Left lung (tissue), 4 donors: ENCODE measurements at regions not wholly inside any gene's neighbourhood (a gene's known extent, or its start where the extent isn't known, plus 50 kb on each side); places are given as distances from the start of the nearest gene placed in this dataset.

Experiments
- ATAC-seq: fragments of 200-7000 bp; cut with Tn5 transposase; one replicate; pipeline ENCODE4 v1.9.1; 2020; ENCODE audit warnings: moderate library complexity
- DNase-seq, 4 donors: peaks; one replicate each; pipeline ENCODE4 v3.0.0-alpha.2; 2013 to 2020
- H3K27ac ChIP-seq, 2 donors: fragments of 200-600 bp; sonication (generic) in 1 of 2; one replicate each; pipeline versions ENCODE4 v1.5.0 to v1.8.0; 2020 to 2021
- H3K27me3 ChIP-seq, 2 donors: fragments of 200-600 bp; sonication (generic) in 1 of 2; one replicate each; pipeline versions ENCODE4 v1.5.0 to v1.8.0; 2020 to 2021
- H3K36me3 ChIP-seq, 2 donors: fragments of 200-600 bp; sonication (generic) in 1 of 2; one replicate each; pipeline versions ENCODE4 v1.5.0 to v1.8.0; 2020 to 2021
- H3K4me1 ChIP-seq, 2 donors: fragments of 200-600 bp; one replicate each; pipeline ENCODE4 v1.8.0; 2021
- H3K4me3 ChIP-seq, 2 donors: fragments of 200-600 bp; sonication (generic) in 1 of 2; one replicate each; pipeline versions ENCODE4 v1.5.0 to v1.8.0; 2020 to 2021; ENCODE audit warnings: mild to moderate bottlenecking in 1 of 2
- H3K9me3 ChIP-seq, 2 donors: fragments of 200-600 bp; sonication (generic) in 1 of 2; one replicate each; pipeline versions ENCODE4 v1.5.0 to v1.8.0; 2020 to 2021
- intact Hi-C, 2 donors: fragments of 100-400 bp; cut with DNase I; formaldehyde crosslinking; loops; one replicate each; pipeline versions ENCODE4 v1.11.2 to v1.14.2; 2022
- TF ChIP-seq, protein P1 (sequence below), 2 donors: fragments of 200-600 bp; sonication (generic) in 1 of 2; IDR thresholded peaks; one replicate each; pipeline versions ENCODE4 v1.5.0 to v1.8.0; 2021; ENCODE audit warnings: antibody characterized with exemption in 2 of 2
- donor health status: DM: no; HTN: yes; CAD: no.
- donor health status: DM: no; HTN: no; CAD: no.

DNA sequence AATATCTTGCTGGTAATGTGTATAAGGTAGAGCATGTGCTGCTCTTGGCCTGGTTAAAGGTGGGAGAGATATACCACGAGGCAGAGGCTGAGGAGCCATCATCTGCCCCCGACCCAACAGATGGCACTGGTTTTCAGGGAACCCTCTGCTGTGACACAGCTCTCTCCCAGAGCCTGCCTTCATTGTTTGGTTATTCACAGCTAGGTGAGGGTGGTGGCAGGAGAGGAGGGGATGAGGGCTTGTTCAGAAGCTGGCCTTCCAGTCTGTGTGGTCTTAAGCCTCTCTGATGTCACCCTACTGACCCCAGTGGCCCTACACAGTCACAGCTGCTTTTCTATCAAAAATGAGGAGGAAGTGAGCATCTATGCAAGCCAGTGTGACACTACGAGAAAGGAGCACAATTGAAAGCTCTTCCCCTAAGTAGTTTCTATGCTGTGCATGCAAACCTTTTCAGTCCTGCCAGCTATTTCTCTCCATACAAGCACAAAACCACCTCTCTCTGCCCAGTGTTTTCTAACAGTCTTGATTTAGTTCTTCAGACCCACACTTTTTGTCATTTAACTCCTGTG is 258.4 kb upstream of the AGTR1 start:
- DNase-seq (no peak), ATAC-seq (no peak)
- Histone ChIP-seq H3K27ac (no peak overlapping the region), H3K36me3 (no peaks in the 10 kb centered on the region), H3K27me3 (no peaks in the 10 kb centered on the region), H3K9me3 (no peaks in the 10 kb centered on the region), H3K4me3 (no peak overlapping the region), H3K4me1 (no peaks in the 10 kb centered on the region)
- TF ChIP-seq, protein P1, sequence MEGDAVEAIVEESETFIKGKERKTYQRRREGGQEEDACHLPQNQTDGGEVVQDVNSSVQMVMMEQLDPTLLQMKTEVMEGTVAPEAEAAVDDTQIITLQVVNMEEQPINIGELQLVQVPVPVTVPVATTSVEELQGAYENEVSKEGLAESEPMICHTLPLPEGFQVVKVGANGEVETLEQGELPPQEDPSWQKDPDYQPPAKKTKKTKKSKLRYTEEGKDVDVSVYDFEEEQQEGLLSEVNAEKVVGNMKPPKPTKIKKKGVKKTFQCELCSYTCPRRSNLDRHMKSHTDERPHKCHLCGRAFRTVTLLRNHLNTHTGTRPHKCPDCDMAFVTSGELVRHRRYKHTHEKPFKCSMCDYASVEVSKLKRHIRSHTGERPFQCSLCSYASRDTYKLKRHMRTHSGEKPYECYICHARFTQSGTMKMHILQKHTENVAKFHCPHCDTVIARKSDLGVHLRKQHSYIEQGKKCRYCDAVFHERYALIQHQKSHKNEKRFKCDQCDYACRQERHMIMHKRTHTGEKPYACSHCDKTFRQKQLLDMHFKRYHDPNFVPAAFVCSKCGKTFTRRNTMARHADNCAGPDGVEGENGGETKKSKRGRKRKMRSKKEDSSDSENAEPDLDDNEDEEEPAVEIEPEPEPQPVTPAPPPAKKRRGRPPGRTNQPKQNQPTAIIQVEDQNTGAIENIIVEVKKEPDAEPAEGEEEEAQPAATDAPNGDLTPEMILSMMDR (IDR thresholded peaks at IDR 0.05) = no peak
- intact Hi-C loops = no loop called here

DNA sequence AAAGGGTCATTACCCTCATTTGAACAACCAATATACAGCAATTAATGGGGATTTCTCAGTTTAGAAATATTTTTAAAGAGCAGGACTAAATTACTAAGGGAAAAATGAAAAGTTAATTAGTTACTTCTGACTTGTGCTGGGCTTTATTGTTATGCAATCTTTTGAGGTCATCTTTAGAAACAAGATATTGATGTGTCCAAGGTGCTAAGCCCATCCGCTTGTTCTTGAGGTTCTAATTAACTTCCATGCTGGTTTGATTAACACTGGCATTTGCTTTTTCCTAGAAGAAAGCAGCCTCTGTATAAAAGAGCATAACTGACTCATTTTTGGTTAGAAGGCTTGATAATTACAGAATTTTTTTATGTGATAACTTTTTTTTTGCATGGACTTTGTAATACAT is 256.5 kb upstream of the AGTR1 start:
- H3K27me3 ChIP-seq = no peaks in the 10 kb centered on the region
- intact Hi-C loops = no loop called here
- H3K27ac ChIP-seq = no peak overlapping the region
- no peak for DNase-seq
- no peaks in the 10 kb centered on the region for H3K4me1 ChIP-seq
- no peak overlapping the region for H3K4me3 ChIP-seq
- H3K9me3 ChIP-seq = no peaks in the 10 kb centered on the region
- H3K36me3 ChIP-seq = no peaks in the 10 kb centered on the region
- TF ChIP-seq, protein P1 (IDR thresholded peaks at IDR 0.05) = no peak
- ATAC-seq = no peak

DNA sequence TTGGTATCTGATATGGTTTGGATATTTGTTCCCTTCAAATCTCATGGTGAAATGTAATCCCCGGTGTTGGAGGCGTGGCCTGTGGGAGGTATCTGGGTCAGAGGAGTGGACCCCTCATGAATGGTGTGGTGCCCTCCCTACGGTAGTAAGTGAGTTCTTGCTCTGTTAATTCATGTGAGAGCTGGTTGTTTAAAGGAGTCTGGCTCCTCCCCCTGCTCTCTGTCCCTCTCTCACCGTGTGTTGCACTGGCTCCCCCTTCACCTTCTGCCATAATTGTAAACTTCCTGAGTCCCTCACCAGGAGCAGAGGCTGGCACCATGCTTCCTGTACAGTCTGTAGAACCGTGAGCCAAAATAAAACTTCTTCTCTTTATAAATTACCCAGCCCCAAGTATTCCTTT is 246.9 kb upstream of the AGTR1 start:
- H3K27me3 ChIP-seq = no peaks in the 10 kb centered on the region
- ATAC-seq (no peak), DNase-seq (no peak)
- TF ChIP-seq, protein P1 (IDR thresholded peaks at IDR 0.05) = no peak
- H3K4me1 ChIP-seq = no peaks in the 10 kb centered on the region
- H3K4me3 ChIP-seq = no peak overlapping the region
- H3K9me3 ChIP-seq = no peaks in the 10 kb centered on the region
- H3K36me3 ChIP-seq = no peaks in the 10 kb centered on the region
- H3K27ac ChIP-seq = no peak overlapping the region
- intact Hi-C loops = no loop called here

DNA sequence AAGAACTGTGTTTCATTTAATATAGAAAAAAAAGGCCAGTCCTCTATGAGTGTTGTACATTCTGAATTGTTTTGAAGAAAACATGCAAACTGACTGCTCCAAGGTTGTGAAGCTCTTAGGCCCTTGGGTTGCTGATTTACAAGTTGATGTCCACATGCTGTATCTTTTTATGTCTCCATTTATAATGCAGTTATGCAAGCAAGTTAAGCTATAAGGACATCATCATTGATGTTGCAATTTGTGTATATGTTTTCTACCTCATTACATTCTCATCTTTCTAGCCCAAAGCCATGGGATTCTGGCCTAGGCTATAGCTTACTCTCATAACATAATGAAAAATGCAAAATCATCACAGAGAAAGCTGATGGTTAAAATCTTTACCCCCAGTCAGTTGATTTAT is 245.7 kb upstream of the AGTR1 start:
- DNase-seq = no peak
- no peaks in the 10 kb centered on the region for H3K27me3 ChIP-seq
- H3K4me3 ChIP-seq = no peak overlapping the region
- intact Hi-C loops = no loop called here
- H3K36me3 ChIP-seq = no peaks in the 10 kb centered on the region
- TF ChIP-seq, protein P1 (IDR thresholded peaks at IDR 0.05) = no peak
- H3K27ac ChIP-seq = no peak overlapping the region
- ATAC-seq = no peak
- no peaks in the 10 kb centered on the region for H3K4me1 ChIP-seq
- H3K9me3 ChIP-seq = no peaks in the 10 kb centered on the region

DNA sequence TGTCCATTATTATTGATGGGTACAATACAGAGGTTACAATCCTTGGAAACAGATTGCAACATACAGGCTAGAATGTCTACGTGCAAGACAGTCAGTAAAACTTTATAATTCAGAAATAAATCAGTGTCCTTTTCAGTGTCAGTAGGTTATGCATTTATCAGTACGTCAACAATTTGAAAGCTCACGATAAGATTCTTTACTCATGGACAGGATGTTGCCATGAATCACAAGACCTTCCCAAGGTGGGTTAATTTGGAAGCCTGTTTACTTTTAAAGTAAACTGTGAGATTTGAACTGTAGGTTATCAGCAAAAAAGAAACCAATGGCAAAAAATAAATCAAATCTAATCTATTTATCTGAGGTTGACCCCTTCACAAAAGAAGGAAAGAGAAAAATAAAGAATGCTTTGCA is 243.9 kb upstream of the AGTR1 start:
- TF ChIP-seq, protein P1 (IDR thresholded peaks at IDR 0.05) = no peak
- Histone ChIP-seq H3K4me3 (no peak overlapping the region), H3K36me3 (no peaks in the 10 kb centered on the region), H3K4me1 (no peaks in the 10 kb centered on the region), H3K27me3 (no peaks in the 10 kb centered on the region), H3K9me3 (no peaks in the 10 kb centered on the region), H3K27ac (no peak overlapping the region)
- DNase-seq (no peak), ATAC-seq (no peak)
- intact Hi-C loops = no loop called here
